ENCODE measurements at regions not wholly inside any gene's neighbourhood (a gene's known extent, or its start where the extent isn't known, plus 50 kb on each side); places are given as distances from the start of the nearest gene placed in this dataset.

DNA sequence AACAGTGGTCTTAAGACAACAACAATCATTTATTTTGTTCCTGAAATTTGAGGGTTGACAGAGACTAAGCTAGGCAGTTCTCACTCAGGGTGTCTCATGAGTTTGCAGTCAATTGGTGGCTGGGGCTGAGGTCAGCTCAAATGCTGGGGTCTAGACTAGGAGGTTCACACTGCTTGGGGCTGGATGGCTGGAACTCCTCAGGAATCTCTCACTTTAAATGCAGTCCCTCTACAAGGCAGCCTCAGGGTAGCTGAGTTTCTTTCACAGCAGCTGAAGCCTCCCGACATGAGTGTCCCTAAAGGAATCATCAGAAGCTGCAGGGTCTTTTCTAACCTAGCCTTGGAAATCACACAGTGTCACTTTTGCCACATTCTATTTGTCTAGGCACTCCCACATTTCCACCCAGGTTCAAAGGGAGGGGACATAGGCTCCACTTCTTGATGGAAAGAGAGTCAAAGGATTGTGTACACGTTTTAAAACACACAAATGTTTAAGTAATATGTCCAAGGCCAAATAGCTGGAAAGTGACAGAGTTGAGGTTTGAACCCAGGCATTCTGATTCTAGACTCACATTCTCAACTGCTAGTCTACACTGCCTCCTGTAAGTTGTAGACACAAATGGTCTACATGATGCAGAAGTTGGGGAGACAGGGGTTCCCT is 133.8 kb downstream of the ZFP36L2 start:
- TF ChIP-seq EZH2phosphoT487 (IDR thresholded peaks at IDR 0.05; ENCODE audit: low read depth) (no peak), CTCF (IDR thresholded peaks at IDR 0.05; ENCODE audit: low read depth, low read length) (no peak)
